HEK293 (cell line): ENCODE measurements at regions not wholly inside any gene's neighbourhood (a gene's known extent, or its start where the extent isn't known, plus 50 kb on each side); places are given as distances from the start of the nearest gene placed in this dataset.

Experiments
- CTCF ChIA-PET: fragments of 350-600 bp; formaldehyde crosslinking; extraction: SDS; loops from one replicate; lab custom pipeline; 2021; ENCODE audit warnings: antibody characterized with exemption; lab: Yijun Ruan, JAX
- POLR2A ChIA-PET: fragments of 300-600 bp; formaldehyde crosslinking; extraction: SDS; loops from one replicate; lab custom pipeline; 2020; ENCODE audit warnings: antibody characterized with exemption, inconsistent platforms; lab: Yijun Ruan, JAX
- H3K27ac ChIP-seq: fragments of 200-500 bp; sonication (Bioruptor generic); 2 replicates; pipeline ENCODE4 v1.5.1; 2014; ENCODE audit warnings: low read depth, low read length, control low read depth, inconsistent platforms; ENCODE audit errors: extremely low read depth
- H3K36me3 ChIP-seq, 2 experiments: fragments of 200-500 bp in 1 of 2; sonication (Bioruptor generic) in 1 of 2; 1 replicate in 1 of 2; 2 replicates in 1 of 2; pipeline ENCODE4 v1.5.1; 2014 to 2017; ENCODE audit warnings: inconsistent platforms in 2 of 2, low read length in 2 of 2; ENCODE audit not compliant: control insufficient read depth in 2 of 2, insufficient read depth in 1 of 2
- H3K4me1 ChIP-seq: fragments of 200-500 bp; sonication (Bioruptor generic); 2 replicates; pipeline ENCODE4 v1.5.1; 2014; ENCODE audit warnings: mild to moderate bottlenecking, low read length, inconsistent platforms; ENCODE audit not compliant: control insufficient read depth, insufficient read depth
- H3K4me3 ChIP-seq: 2 replicates; pipeline ENCODE4 v1.5.1; 2011; ENCODE audit warnings: low read depth, mild to moderate bottlenecking, control low read depth, low read length, moderate library complexity
- H3K9me3 ChIP-seq: fragments of 200-500 bp; sonication (Bioruptor generic); 2 replicates; pipeline ENCODE4 v1.5.1; 2014; ENCODE audit warnings: low read depth, low read length, inconsistent platforms; ENCODE audit not compliant: control insufficient read depth, insufficient read depth
- ATF2 ChIP-seq: fragments of 450-650 bp; formaldehyde crosslinking; IDR thresholded peaks from 2 replicates; pipeline ENCODE4 v1.5.1; 2016; ENCODE audit warnings: missing biosample characterization, missing genetic modification characterization, low read depth
- GLI2 ChIP-seq: fragments of 450-650 bp; formaldehyde crosslinking; IDR thresholded peaks from 2 replicates; pipeline ENCODE4; 2017; ENCODE audit warnings: missing biosample characterization, missing genetic modification characterization, low read depth, borderline replicate concordance
- PBX3 ChIP-seq: sonication (generic); formaldehyde crosslinking; IDR thresholded peaks from 2 replicates; pipeline ENCODE4 v1.8.1; 2022; ENCODE audit warnings: mild to moderate bottlenecking, moderate library complexity, missing genetic modification reagents
- PRDM10 ChIP-seq: fragments of 450-650 bp; formaldehyde crosslinking; IDR thresholded peaks from 2 replicates; pipeline ENCODE4 v1.5.1; 2016; ENCODE audit warnings: missing biosample characterization, missing genetic modification characterization
- YY2 ChIP-seq: fragments of 450-650 bp; formaldehyde crosslinking; IDR thresholded peaks from 2 replicates; pipeline ENCODE4 v1.5.1; 2016; ENCODE audit warnings: missing biosample characterization, missing genetic modification characterization
- ZBTB11 ChIP-seq: fragments of 450-650 bp; formaldehyde crosslinking; conservative IDR thresholded peaks from 2 replicates; pipeline ENCODE4 v1.5.1; 2016; ENCODE audit warnings: low read depth, missing biosample characterization, missing genetic modification characterization
- ZBTB17 ChIP-seq: fragments of 450-650 bp; formaldehyde crosslinking; IDR thresholded peaks from 2 replicates; pipeline ENCODE4 v1.5.1; 2016; ENCODE audit warnings: missing biosample characterization, missing genetic modification characterization
- ZNF341 ChIP-seq: fragments of 450-650 bp; formaldehyde crosslinking; IDR thresholded peaks from 2 replicates; pipeline ENCODE4; 2016; ENCODE audit warnings: low read depth, missing biosample characterization, missing genetic modification characterization
- ZNF37A ChIP-seq: fragments of 450-650 bp; IDR thresholded peaks from 2 replicates; pipeline ENCODE4 v1.5.1; 2018; ENCODE audit warnings: missing biosample characterization, missing genetic modification characterization
- ZNF404 ChIP-seq: fragments of 450-650 bp; formaldehyde crosslinking; IDR thresholded peaks from 2 replicates; pipeline ENCODE4 v1.5.1; 2017; ENCODE audit warnings: missing biosample characterization, missing genetic modification characterization
- ZNF548 ChIP-seq: fragments of 450-650 bp; formaldehyde crosslinking; IDR thresholded peaks from 2 replicates; pipeline ENCODE4 v1.5.1; 2016; ENCODE audit warnings: missing biosample characterization, missing genetic modification characterization
- ZNF623 ChIP-seq: fragments of 450-650 bp; formaldehyde crosslinking; IDR thresholded peaks from 2 replicates; pipeline ENCODE4 v1.5.1; 2016; ENCODE audit warnings: missing biosample characterization, missing genetic modification characterization
- ZNF654 ChIP-seq: fragments of 450-650 bp; formaldehyde crosslinking; IDR thresholded peaks from 2 replicates; pipeline ENCODE4 v1.5.1; 2016; ENCODE audit warnings: low read depth, missing biosample characterization, missing genetic modification characterization
- ZNF658 ChIP-seq: fragments of 450-650 bp; formaldehyde crosslinking; IDR thresholded peaks from 2 replicates; pipeline ENCODE4; 2016; ENCODE audit warnings: missing biosample characterization, missing genetic modification characterization
- ZNF785 ChIP-seq: fragments of 450-650 bp; formaldehyde crosslinking; IDR thresholded peaks from 2 replicates; pipeline ENCODE4 v1.5.1; 2016; ENCODE audit warnings: missing biosample characterization, missing genetic modification characterization
- TF ChIP-seq, protein P1 (sequence below): fragments of 450-650 bp; formaldehyde crosslinking; IDR thresholded peaks from 2 replicates; pipeline ENCODE4 v1.5.1; 2016; ENCODE audit warnings: missing biosample characterization, missing genetic modification characterization

DNA sequence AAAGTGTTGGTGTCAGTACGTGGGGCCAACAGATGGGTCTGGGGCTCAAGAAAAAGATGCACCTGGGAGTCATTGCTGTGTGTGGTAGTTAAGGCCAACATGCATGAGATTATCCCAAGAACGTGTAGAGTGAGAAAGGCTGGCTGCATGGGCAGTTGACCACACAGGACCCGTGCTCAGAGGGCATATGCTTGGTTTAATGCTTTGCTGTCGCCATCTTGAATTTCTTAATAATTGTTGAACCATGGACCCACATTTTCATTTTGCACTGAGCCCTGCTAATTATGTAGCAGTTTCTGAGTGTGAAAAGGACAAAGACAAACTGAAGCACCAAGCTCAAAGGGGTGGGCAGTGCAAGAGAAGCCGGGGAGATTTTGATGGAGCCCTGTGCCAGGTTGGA is 148.1 kb downstream of the CYP26B1 start:
- H3K36me3 ChIP-seq, result no peaks in the 10 kb centered on the region
- H3K27ac ChIP-seq, result no peak overlapping the region
- ChIA-PET POLR2A (no interaction called here), CTCF (interaction anchor here (1.0 to 1.2 kb wide), 2 partner anchors 37 to 470 kb away, joined by 4 to 7 read pairs; no protein-coding TSS in a partner anchor)
- no peak overlapping the region for H3K4me3 ChIP-seq
- H3K4me1 ChIP-seq, result no peaks in the 10 kb centered on the region
- TF ChIP-seq ZNF654 (tag by site-specific recombination) (no peak), ZNF785 (tag by site-specific recombination) (no peak), ZBTB17 (no peak), PRDM10 (tag by site-specific recombination) (no peak), ATF2 (tag by site-specific recombination) (no peak), ZNF658 (no peak), ZBTB11 (tag by site-specific recombination) (no peak), ZNF341 (no peak), YY2 (tag by site-specific recombination) (no peak), ZNF548 (no peak)
- TF ChIP-seq, protein P1, sequence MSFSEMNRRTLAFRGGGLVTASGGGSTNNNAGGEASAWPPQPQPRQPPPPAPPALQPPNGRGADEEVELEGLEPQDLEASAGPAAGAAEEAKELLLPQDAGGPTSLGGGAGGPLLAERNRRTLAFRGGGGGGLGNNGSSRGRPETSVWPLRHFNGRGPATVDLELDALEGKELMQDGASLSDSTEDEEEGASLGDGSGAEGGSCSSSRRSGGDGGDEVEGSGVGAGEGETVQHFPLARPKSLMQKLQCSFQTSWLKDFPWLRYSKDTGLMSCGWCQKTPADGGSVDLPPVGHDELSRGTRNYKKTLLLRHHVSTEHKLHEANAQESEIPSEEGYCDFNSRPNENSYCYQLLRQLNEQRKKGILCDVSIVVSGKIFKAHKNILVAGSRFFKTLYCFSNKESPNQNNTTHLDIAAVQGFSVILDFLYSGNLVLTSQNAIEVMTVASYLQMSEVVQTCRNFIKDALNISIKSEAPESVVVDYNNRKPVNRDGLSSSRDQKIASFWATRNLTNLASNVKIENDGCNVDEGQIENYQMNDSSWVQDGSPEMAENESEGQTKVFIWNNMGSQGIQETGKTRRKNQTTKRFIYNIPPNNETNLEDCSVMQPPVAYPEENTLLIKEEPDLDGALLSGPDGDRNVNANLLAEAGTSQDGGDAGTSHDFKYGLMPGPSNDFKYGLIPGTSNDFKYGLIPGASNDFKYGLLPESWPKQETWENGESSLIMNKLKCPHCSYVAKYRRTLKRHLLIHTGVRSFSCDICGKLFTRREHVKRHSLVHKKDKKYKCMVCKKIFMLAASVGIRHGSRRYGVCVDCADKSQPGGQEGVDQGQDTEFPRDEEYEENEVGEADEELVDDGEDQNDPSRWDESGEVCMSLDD (tag by site-specific recombination), result no peak
- H3K9me3 ChIP-seq, result no peaks in the 10 kb centered on the region

GRCh38 chr2:71997843-71998242 is 149.8 kb downstream of the CYP26B1 start:
- Histone ChIP-seq H3K4me1 (no peaks in the 10 kb centered on the region), H3K27ac (no peak overlapping the region), H3K36me3 (no peaks in the 10 kb centered on the region), H3K4me3 (no peak overlapping the region), H3K9me3 (no peaks in the 10 kb centered on the region)
- CTCF ChIA-PET, result interaction anchor here (0.6 kb wide), 1 partner anchor 743 kb away, joined by 3 read pairs; no protein-coding TSS in a partner anchor
- POLR2A ChIA-PET, result no interaction called here
- TF ChIP-seq ZNF623 (tag by site-specific recombination) (no peak), ZNF404 (tag by site-specific recombination) (no peak), PBX3 (CRISPR knock-in tag) (no peak), ZNF37A (no peak), GLI2 (no peak)
